Breast epithelium (tissue), 3 donors: ENCODE measurements at regions not wholly inside any gene's neighbourhood (a gene's known extent, or its start where the extent isn't known, plus 50 kb on each side); places are given as distances from the start of the nearest gene placed in this dataset.

Experiments used
- POLR2A ChIP-seq: fragments of 450-650 bp; IDR thresholded peaks from one replicate; pipeline ENCODE4 v1.6.1; 2016; ENCODE audit warnings: antibody characterized with exemption, mild to moderate bottlenecking, moderate library complexity
- POLR2AphosphoS5 ChIP-seq, 3 donors: sonication (generic); formaldehyde crosslinking; IDR thresholded peaks; one replicate each; pipeline ENCODE4 v1.6.1; 2017; ENCODE audit warnings: antibody characterized with exemption in 3 of 3
- TF ChIP-seq, protein P1 (sequence below), 3 donors: fragments of 450-650 bp; IDR thresholded peaks; one replicate each; pipeline ENCODE4 v1.5.1; 2016 to 2017; ENCODE audit warnings: antibody characterized with exemption in 3 of 3, mild to moderate bottlenecking in 3 of 3, moderate library complexity in 3 of 3

GRCh38 chr5:96527768-96528661 is 95.0 kb upstream of the PCSK1 start:
- TF ChIP-seq, protein P1, sequence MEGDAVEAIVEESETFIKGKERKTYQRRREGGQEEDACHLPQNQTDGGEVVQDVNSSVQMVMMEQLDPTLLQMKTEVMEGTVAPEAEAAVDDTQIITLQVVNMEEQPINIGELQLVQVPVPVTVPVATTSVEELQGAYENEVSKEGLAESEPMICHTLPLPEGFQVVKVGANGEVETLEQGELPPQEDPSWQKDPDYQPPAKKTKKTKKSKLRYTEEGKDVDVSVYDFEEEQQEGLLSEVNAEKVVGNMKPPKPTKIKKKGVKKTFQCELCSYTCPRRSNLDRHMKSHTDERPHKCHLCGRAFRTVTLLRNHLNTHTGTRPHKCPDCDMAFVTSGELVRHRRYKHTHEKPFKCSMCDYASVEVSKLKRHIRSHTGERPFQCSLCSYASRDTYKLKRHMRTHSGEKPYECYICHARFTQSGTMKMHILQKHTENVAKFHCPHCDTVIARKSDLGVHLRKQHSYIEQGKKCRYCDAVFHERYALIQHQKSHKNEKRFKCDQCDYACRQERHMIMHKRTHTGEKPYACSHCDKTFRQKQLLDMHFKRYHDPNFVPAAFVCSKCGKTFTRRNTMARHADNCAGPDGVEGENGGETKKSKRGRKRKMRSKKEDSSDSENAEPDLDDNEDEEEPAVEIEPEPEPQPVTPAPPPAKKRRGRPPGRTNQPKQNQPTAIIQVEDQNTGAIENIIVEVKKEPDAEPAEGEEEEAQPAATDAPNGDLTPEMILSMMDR (IDR thresholded peaks at IDR 0.05) = no peak
- TF ChIP-seq POLR2A (no peak), POLR2AphosphoS5 (IDR thresholded peaks at IDR 0.05) (no peak)
